CD8-positive, alpha-beta memory T cell (primary cell): ENCODE measurements at regions not wholly inside any gene's neighbourhood (a gene's known extent, or its start where the extent isn't known, plus 50 kb on each side); places are given as distances from the start of the nearest gene placed in this dataset.

Source experiments
- CTCF ChIA-PET: fragments of 350-600 bp; sonication (Branson Sonifier 250); formaldehyde crosslinking; loops from one replicate; lab custom pipeline; 2021; ENCODE audit warnings: antibody characterized with exemption; lab: Charles Lee
- POLR2A ChIA-PET: fragments of 350-600 bp; sonication (Branson Sonifier 250); formaldehyde crosslinking; loops from one replicate; lab custom pipeline; 2021; ENCODE audit warnings: antibody characterized with exemption; lab: Charles Lee
- DNase-seq, 5 donors: peaks; one replicate each; pipeline versions ENCODE4 v3.0.0 to v3.0.0-alpha.2; 2020 to 2022; ENCODE audit warnings: mixed read lengths in 1 of 5
- H3K27ac ChIP-seq: one replicate; pipeline ENCODE4 v1.7.0; 2013; ENCODE audit warnings: low read depth, mild to moderate bottlenecking, low read length, moderate library complexity
- H3K27me3 ChIP-seq: 2 replicates; pipeline ENCODE4 v1.7.0; 2013; ENCODE audit warnings: low read length, mild to moderate bottlenecking; ENCODE audit not compliant: insufficient read depth, poor library complexity, severe bottlenecking
- H3K36me3 ChIP-seq: 2 replicates; pipeline ENCODE4 v1.7.0; 2013; ENCODE audit warnings: mild to moderate bottlenecking, low read length, moderate library complexity; ENCODE audit not compliant: insufficient read depth
- H3K4me1 ChIP-seq: 2 replicates; pipeline ENCODE4 v1.7.0; 2013; ENCODE audit warnings: mild to moderate bottlenecking, low read length, moderate library complexity; ENCODE audit not compliant: insufficient read depth
- H3K4me3 ChIP-seq: 2 replicates; pipeline ENCODE4 v1.7.0; 2013; ENCODE audit warnings: mild to moderate bottlenecking, low read length
- H3K9me3 ChIP-seq: 2 replicates; pipeline ENCODE4 v1.7.0; 2013; ENCODE audit warnings: mild to moderate bottlenecking, low read length
- H3K27ac Mint-ChIP-seq, 8 donors: one replicate each; pipeline ENCODE4 v1.8.0; 2020 to 2021; ENCODE audit warnings: mixed read lengths in 8 of 8, mild to moderate bottlenecking in 6 of 8, inconsistent platforms in 3 of 8, moderate library complexity in 3 of 8
- H3K27me3 Mint-ChIP-seq, 2 donors: one replicate each; pipeline ENCODE4 v1.8.0; 2020 to 2021; ENCODE audit warnings: mixed read lengths in 2 of 2, mild to moderate bottlenecking in 1 of 2, moderate library complexity in 1 of 2
- H3K36me3 Mint-ChIP-seq, 3 donors: one replicate each; pipeline ENCODE4 v1.8.0; 2020 to 2021; ENCODE audit warnings: mixed read lengths in 3 of 3, inconsistent platforms in 1 of 3, mild to moderate bottlenecking in 1 of 3
- H3K4me1 Mint-ChIP-seq, 3 donors: one replicate each; pipeline ENCODE4 v1.8.0; 2020 to 2021; ENCODE audit warnings: mixed read lengths in 3 of 3, inconsistent platforms in 1 of 3, mild to moderate bottlenecking in 1 of 3
- H3K4me3 Mint-ChIP-seq, 7 donors: one replicate each; pipeline ENCODE4 v1.8.0; 2020 to 2021; ENCODE audit warnings: mixed read lengths in 7 of 7, mild to moderate bottlenecking in 6 of 7, moderate library complexity in 4 of 7, inconsistent platforms in 2 of 7
- H3K9me3 Mint-ChIP-seq, 5 donors: one replicate each; pipeline ENCODE4 v1.8.0; 2020 to 2022; ENCODE audit warnings: mixed read lengths in 5 of 5, mild to moderate bottlenecking in 3 of 5, moderate library complexity in 2 of 5, inconsistent platforms in 1 of 5

GRCh38 chr10:59538623-59539022, 171.0 kb downstream of the SLC16A9 start:
- POLR2A ChIA-PET: no interaction called here
- no peak for DNase-seq
- H3K36me3 ChIP-seq: no peaks in the 10 kb centered on the region

GRCh38 chr10:59537501-59537900, 172.1 kb downstream of the SLC16A9 start:
- no peaks in the 10 kb centered on the region for H3K4me1 Mint-ChIP-seq
- H3K9me3 ChIP-seq: no peaks in the 10 kb centered on the region
- peaks cover 0 to 6% (median 0%) of the 10 kb centered on the region in 5 donors for H3K9me3 Mint-ChIP-seq
- H3K27ac Mint-ChIP-seq: no peak overlapping the region
- no peaks in the 10 kb centered on the region for H3K27me3 Mint-ChIP-seq
- no peaks in the 10 kb centered on the region for H3K36me3 Mint-ChIP-seq
- H3K4me3 ChIP-seq: no peak overlapping the region
- H3K27ac ChIP-seq: no peak overlapping the region
- no peak overlapping the region for H3K4me3 Mint-ChIP-seq
- DNase-seq: no peak
- ChIA-PET POLR2A (no interaction called here), CTCF (no interaction called here)
- no peaks in the 10 kb centered on the region for H3K36me3 ChIP-seq
- H3K27me3 ChIP-seq: no peaks in the 10 kb centered on the region
- H3K4me1 ChIP-seq: no peaks in the 10 kb centered on the region

More at GRCh38 chr10:59538623-59539022, 171.0 kb downstream of the SLC16A9 start:
- no peak overlapping the region for H3K4me3 Mint-ChIP-seq
- no peaks in the 10 kb centered on the region for H3K27me3 Mint-ChIP-seq
- H3K4me1 ChIP-seq: no peaks in the 10 kb centered on the region
- H3K9me3 Mint-ChIP-seq: peaks cover 0 to 6% (median 0%) of the 10 kb centered on the region in 5 donors
- H3K36me3 Mint-ChIP-seq: no peaks in the 10 kb centered on the region
- H3K27me3 ChIP-seq: no peaks in the 10 kb centered on the region
- no peak overlapping the region for H3K27ac ChIP-seq
- H3K9me3 ChIP-seq: no peaks in the 10 kb centered on the region
- CTCF ChIA-PET: no interaction called here
- H3K27ac Mint-ChIP-seq: no peak overlapping the region
- no peak overlapping the region for H3K4me3 ChIP-seq
- no peaks in the 10 kb centered on the region for H3K4me1 Mint-ChIP-seq

GRCh38 chr10:59536167-59537014, 173.3 kb downstream of the SLC16A9 start:
- no peak overlapping the region for H3K4me3 Mint-ChIP-seq
- H3K27ac Mint-ChIP-seq: no peak overlapping the region
- ChIA-PET POLR2A (no interaction called here), CTCF (no interaction called here)
- no peaks in the 10 kb centered on the region for H3K36me3 Mint-ChIP-seq
- DNase-seq: no peak
- Histone ChIP-seq H3K36me3 (no peaks in the 10 kb centered on the region), H3K9me3 (no peaks in the 10 kb centered on the region), H3K4me3 (no peak overlapping the region), H3K27me3 (no peaks in the 10 kb centered on the region), H3K27ac (no peak overlapping the region), H3K4me1 (no peaks in the 10 kb centered on the region)
- no peaks in the 10 kb centered on the region for H3K9me3 Mint-ChIP-seq
- no peaks in the 10 kb centered on the region for H3K27me3 Mint-ChIP-seq
- no peaks in the 10 kb centered on the region for H3K4me1 Mint-ChIP-seq

- no peak overlapping the region for H3K27ac Mint-ChIP-seq
- Histone ChIP-seq H3K27ac (no peak overlapping the region), H3K36me3 (no peaks in the 10 kb centered on the region), H3K4me1 (no peaks in the 10 kb centered on the region), H3K27me3 (no peaks in the 10 kb centered on the region), H3K4me3 (no peak overlapping the region), H3K9me3 (no peaks in the 10 kb centered on the region)
- no peak overlapping the region for H3K4me3 Mint-ChIP-seq
- H3K36me3 Mint-ChIP-seq: no peaks in the 10 kb centered on the region
- CTCF ChIA-PET: no interaction called here
- no peaks in the 10 kb centered on the region for H3K27me3 Mint-ChIP-seq
- POLR2A ChIA-PET: no interaction called here
- DNase-seq: no peak
- H3K9me3 Mint-ChIP-seq: no peaks in the 10 kb centered on the region
- H3K4me1 Mint-ChIP-seq: no peaks in the 10 kb centered on the region
Observed at GRCh38 chr10:59524348-59524747, 162.0 kb upstream of the FAM13C start.

- ChIA-PET POLR2A (no interaction called here), CTCF (no interaction called here)
- Histone ChIP-seq H3K27ac (no peak overlapping the region), H3K36me3 (no peaks in the 10 kb centered on the region), H3K9me3 (no peaks in the 10 kb centered on the region), H3K4me1 (no peaks in the 10 kb centered on the region), H3K4me3 (no peak overlapping the region), H3K27me3 (no peaks in the 10 kb centered on the region)
- H3K36me3 Mint-ChIP-seq: no peaks in the 10 kb centered on the region
- no peak for DNase-seq
- no peaks in the 10 kb centered on the region for H3K27me3 Mint-ChIP-seq
- no peaks in the 10 kb centered on the region for H3K9me3 Mint-ChIP-seq
- H3K4me3 Mint-ChIP-seq: no peak overlapping the region
- no peak overlapping the region for H3K27ac Mint-ChIP-seq
- H3K4me1 Mint-ChIP-seq: no peaks in the 10 kb centered on the region
Observed at GRCh38 chr10:59523851-59524250, 161.5 kb upstream of the FAM13C start.

GRCh38 chr10:59517996-59518395, 155.6 kb upstream of the FAM13C start:
- no peaks in the 10 kb centered on the region for H3K4me1 Mint-ChIP-seq
- no peak overlapping the region for H3K4me3 ChIP-seq
- H3K4me1 ChIP-seq: no peaks in the 10 kb centered on the region
- H3K9me3 ChIP-seq: no peaks in the 10 kb centered on the region
- H3K27me3 ChIP-seq: no peaks in the 10 kb centered on the region
- H3K36me3 Mint-ChIP-seq: no peaks in the 10 kb centered on the region
- DNase-seq: no peak
- ChIA-PET CTCF (no interaction called here), POLR2A (no interaction called here)
- H3K27ac Mint-ChIP-seq: no peak overlapping the region
- H3K36me3 ChIP-seq: no peaks in the 10 kb centered on the region
- H3K9me3 Mint-ChIP-seq: no peaks in the 10 kb centered on the region
- no peak overlapping the region for H3K4me3 Mint-ChIP-seq
- no peak overlapping the region for H3K27ac ChIP-seq
- H3K27me3 Mint-ChIP-seq: no peaks in the 10 kb centered on the region

GRCh38 chr10:59517341-59517899, 155.1 kb upstream of the FAM13C start:
- Mint-ChIP-seq H3K4me3 (no peak overlapping the region), H3K27me3 (no peaks in the 10 kb centered on the region), H3K36me3 (no peaks in the 10 kb centered on the region), H3K9me3 (no peaks in the 10 kb centered on the region), H3K27ac (no peak overlapping the region), H3K4me1 (no peaks in the 10 kb centered on the region)
- Histone ChIP-seq H3K9me3 (no peaks in the 10 kb centered on the region), H3K27me3 (no peaks in the 10 kb centered on the region), H3K4me1 (no peaks in the 10 kb centered on the region), H3K36me3 (no peaks in the 10 kb centered on the region), H3K27ac (no peak overlapping the region), H3K4me3 (no peak overlapping the region)
- DNase-seq: no peak
- POLR2A ChIA-PET: no interaction called here
- CTCF ChIA-PET: no interaction called here

GRCh38 chr10:59513558-59513957, 151.2 kb upstream of the FAM13C start:
- Histone ChIP-seq H3K9me3 (no peaks in the 10 kb centered on the region), H3K4me1 (no peaks in the 10 kb centered on the region), H3K27me3 (no peaks in the 10 kb centered on the region), H3K27ac (no peak overlapping the region), H3K4me3 (no peak overlapping the region), H3K36me3 (no peaks in the 10 kb centered on the region)
- no peaks in the 10 kb centered on the region for H3K4me1 Mint-ChIP-seq
- CTCF ChIA-PET: no interaction called here
- POLR2A ChIA-PET: no interaction called here
- no peak for DNase-seq
- H3K27me3 Mint-ChIP-seq: no peaks in the 10 kb centered on the region
- H3K27ac Mint-ChIP-seq: no peak overlapping the region
- no peaks in the 10 kb centered on the region for H3K36me3 Mint-ChIP-seq
- no peaks in the 10 kb centered on the region for H3K9me3 Mint-ChIP-seq
- H3K4me3 Mint-ChIP-seq: no peak overlapping the region
